ENCODE measurements at regions not wholly inside any gene's neighbourhood (a gene's known extent, or its start where the extent isn't known, plus 50 kb on each side); places are given as distances from the start of the nearest gene placed in this dataset.
"Not testable (repeated sequence)": the region's sequence is repeated elsewhere in the genome, so short reads cannot be mapped to it uniquely, and the experiment has no call there.

DNA sequence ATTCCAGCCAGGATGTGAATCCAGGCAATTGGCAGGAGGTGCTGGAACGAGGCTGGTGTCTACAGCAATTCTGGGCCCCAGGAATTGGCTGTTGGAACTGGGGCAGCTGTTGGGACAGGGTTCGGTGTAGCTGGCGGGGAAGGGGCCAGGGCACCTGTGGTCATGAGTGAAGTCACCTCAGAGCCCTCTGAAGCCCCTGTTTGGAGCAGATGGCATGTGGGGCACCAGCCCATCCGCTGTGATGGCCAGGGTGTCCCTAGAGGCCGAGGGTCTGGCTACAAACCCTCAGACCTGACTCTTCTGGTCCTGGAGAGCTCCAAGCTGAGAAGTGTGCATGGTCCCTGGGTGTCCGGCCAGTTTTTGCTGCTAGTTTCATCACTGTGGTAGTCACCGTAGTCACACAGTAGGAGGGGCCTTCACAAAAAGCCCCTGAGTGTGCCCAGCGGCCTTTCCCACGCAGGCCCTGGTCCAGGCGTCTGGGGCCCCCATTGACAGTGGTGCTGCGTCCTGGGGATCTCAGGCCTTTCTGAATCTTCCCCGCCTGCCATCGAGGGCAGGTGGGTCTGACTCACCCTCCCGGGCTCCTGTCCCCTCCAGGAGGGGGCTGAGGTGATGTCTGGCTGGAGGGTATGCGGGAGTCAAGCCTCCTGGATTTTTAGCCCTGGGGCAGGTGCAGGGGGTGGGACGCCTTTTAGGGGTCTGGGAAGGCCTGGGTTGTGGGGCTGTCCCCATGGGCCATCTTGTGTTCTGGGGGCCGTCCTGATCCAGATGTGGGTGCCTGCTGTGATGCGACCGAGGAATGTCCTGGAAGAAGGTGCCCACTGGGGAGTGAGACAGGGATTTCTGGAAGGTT is 368.0 kb downstream of the TMEM121 start:
- ATAC-seq (ENCODE audit: insufficient number of reproducible peaks, low FRiP score, low read depth) (no peak), DNase-seq (ENCODE audit: low spot score) (no peak)
- Histone ChIP-seq H3K27ac (no peak overlapping the region), H3K36me3 (no peaks in the 10 kb centered on the region), H3K9me3 (no peaks in the 10 kb centered on the region), H3K4me1 (ENCODE audit: control insufficient read depth in 1 of 2, low read depth in 2 of 2) (no peaks in the 10 kb centered on the region), H3K4me3 (no peak overlapping the region), H3K27me3 (replicated peaks; ENCODE audit: insufficient read depth) (no peaks in the 10 kb centered on the region)
- TF ChIP-seq, protein P1, sequence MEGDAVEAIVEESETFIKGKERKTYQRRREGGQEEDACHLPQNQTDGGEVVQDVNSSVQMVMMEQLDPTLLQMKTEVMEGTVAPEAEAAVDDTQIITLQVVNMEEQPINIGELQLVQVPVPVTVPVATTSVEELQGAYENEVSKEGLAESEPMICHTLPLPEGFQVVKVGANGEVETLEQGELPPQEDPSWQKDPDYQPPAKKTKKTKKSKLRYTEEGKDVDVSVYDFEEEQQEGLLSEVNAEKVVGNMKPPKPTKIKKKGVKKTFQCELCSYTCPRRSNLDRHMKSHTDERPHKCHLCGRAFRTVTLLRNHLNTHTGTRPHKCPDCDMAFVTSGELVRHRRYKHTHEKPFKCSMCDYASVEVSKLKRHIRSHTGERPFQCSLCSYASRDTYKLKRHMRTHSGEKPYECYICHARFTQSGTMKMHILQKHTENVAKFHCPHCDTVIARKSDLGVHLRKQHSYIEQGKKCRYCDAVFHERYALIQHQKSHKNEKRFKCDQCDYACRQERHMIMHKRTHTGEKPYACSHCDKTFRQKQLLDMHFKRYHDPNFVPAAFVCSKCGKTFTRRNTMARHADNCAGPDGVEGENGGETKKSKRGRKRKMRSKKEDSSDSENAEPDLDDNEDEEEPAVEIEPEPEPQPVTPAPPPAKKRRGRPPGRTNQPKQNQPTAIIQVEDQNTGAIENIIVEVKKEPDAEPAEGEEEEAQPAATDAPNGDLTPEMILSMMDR (IDR thresholded peaks at IDR 0.05), result no peak

DNA sequence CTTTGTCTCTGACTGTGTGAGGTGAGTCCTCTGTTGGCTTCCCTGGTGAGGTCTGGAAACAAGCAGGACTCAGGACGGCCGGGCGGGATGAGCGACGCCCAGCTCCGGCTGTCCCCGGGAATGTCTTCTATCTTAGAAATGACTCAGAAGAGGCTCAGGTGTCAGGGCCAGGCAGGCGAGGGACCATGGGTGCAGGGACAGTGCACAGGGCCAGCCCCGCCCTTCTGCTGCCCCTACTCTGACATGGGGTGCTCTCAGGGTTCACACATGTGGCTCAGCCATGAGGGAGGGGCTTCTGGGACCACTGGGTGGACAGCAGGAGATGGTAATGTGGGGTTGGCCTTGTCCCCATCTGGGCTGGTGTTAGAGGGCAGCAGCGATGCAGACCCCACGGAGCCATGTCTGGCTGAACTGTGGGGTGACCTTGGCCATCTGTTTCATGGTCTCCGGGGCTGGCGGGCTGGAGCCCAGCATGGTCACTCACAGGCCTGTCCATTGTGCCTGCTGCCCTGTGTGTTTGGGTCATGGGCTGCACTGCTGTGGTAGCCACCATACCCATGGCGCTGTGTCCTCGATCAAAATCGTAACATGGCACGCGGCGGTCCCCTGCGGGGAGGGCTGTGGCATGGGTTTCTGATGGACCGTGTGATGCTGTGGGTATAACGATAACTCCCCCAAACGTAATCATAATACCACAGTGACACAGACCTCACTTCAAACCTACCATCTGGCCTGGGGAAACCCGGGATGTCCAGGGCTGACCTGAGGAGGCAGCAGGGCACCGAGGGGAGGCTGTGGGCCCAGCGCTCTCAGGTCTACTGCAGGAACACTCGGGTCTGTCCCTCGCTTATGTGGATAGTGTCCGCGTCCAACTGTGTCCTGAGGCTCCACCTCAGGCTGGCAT is 368.8 kb downstream of the TMEM121 start:
- no peak for DNase-seq (ENCODE audit: low spot score)
- ATAC-seq (ENCODE audit: insufficient number of reproducible peaks, low FRiP score, low read depth), result no peak

GRCh38 chr14:105896206-105896605 is 369.8 kb downstream of the TMEM121 start:
- H3K36me3 ChIP-seq; H3K4me1 ChIP-seq (ENCODE audit: control insufficient read depth in 1 of 2, low read depth in 2 of 2); H3K27ac ChIP-seq; H3K27me3 ChIP-seq (replicated peaks; ENCODE audit: insufficient read depth); ATAC-seq (ENCODE audit: insufficient number of reproducible peaks, low FRiP score, low read depth); DNase-seq (ENCODE audit: low spot score); H3K4me3 ChIP-seq; H3K9me3 ChIP-seq: not testable (repeated sequence)

More for the DNA sequence above, 368.8 kb downstream of the TMEM121 start:
- no peaks in the 10 kb centered on the region for H3K9me3 ChIP-seq
- H3K27ac ChIP-seq, result no peak overlapping the region
- H3K27me3 ChIP-seq (replicated peaks; ENCODE audit: insufficient read depth), result no peaks in the 10 kb centered on the region
- no peak overlapping the region for H3K4me3 ChIP-seq
- no peaks in the 10 kb centered on the region for H3K36me3 ChIP-seq
- H3K4me1 ChIP-seq (ENCODE audit: control insufficient read depth in 1 of 2, low read depth in 2 of 2), result no peaks in the 10 kb centered on the region
- TF ChIP-seq, protein P1 (IDR thresholded peaks at IDR 0.05), result no peak

DNA sequence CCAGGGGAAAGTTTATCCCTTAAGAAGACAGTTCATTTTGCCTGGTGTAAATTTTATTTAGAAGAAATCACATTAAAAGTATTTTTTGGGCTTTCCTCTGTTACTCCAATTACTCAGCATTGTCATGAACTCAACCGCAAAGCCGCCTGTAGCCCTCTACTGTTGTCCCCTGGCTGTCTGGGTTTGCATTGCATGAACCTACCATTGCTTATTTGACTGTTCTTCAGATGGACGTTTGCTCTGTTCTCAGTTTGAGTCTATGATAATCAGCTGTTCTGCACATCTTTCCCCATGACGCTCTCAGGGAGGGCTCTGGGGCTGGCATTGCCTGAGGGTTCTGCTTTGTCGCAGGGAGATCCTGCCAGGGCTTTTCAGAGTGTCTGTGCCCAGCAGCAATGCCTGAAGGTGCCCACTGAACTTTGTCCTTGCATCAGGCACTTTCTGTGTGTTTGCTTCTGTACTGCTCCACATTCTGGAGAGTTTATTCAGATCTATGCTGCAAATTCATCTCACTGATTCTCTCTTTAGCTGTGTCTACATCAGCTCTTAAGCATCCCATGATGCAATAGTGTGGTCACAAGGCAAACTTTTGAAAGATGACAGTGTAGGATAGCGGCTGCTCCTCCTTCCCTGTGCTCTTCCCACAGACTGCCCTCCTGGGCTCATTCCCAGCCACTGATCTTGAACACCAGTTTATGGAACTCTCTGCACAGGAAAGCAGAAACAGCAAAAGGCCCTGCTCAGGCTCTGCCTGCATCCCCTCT is 370.8 kb downstream of the TMEM121 start:
- H3K27ac ChIP-seq; H3K4me1 ChIP-seq (ENCODE audit: control insufficient read depth in 1 of 2, low read depth in 2 of 2); H3K4me3 ChIP-seq; H3K27me3 ChIP-seq (replicated peaks; ENCODE audit: insufficient read depth); ATAC-seq (ENCODE audit: insufficient number of reproducible peaks, low FRiP score, low read depth); H3K36me3 ChIP-seq; H3K9me3 ChIP-seq; DNase-seq (ENCODE audit: low spot score): not testable (repeated sequence)

- Histone ChIP-seq H3K4me1 (ENCODE audit: control insufficient read depth in 1 of 2, low read depth in 2 of 2) (no peaks in the 10 kb centered on the region), H3K36me3 (no peaks in the 10 kb centered on the region), H3K4me3 (no peak overlapping the region), H3K27me3 (replicated peaks; ENCODE audit: insufficient read depth) (no peaks in the 10 kb centered on the region), H3K27ac (no peak overlapping the region), H3K9me3 (no peaks in the 10 kb centered on the region)
- no peak for ATAC-seq (ENCODE audit: insufficient number of reproducible peaks, low FRiP score, low read depth)
- TF ChIP-seq, protein P1 (IDR thresholded peaks at IDR 0.05), result no peak
- DNase-seq (ENCODE audit: low spot score), result no peak
Measured at GRCh38 chr14:105897725-105898113, 371.3 kb downstream of the TMEM121 start.
